HCT116 (cell line): ENCODE measurements at regions not wholly inside any gene's neighbourhood (a gene's known extent, or its start where the extent isn't known, plus 50 kb on each side); places are given as distances from the start of the nearest gene placed in this dataset.

Experiments
- CBX3 ChIP-seq: IDR thresholded peaks from 2 replicates; pipeline ENCODE4 v1.6.1; 2012; ENCODE audit warnings: low read depth
- EZH2 ChIP-seq: fragments of 200-600 bp; sonication (generic); IDR thresholded peaks from 2 replicates; pipeline ENCODE4 v1.6.1; 2017; ENCODE audit warnings: antibody characterized with exemption, mixed run types
- EZH2phosphoT487 ChIP-seq: fragments of 200-600 bp; IDR thresholded peaks from 2 replicates; pipeline ENCODE4 v1.6.1; 2018; ENCODE audit warnings: antibody characterized with exemption, borderline replicate concordance
- POLR2A ChIP-seq: IDR thresholded peaks from 2 replicates; pipeline ENCODE4 v1.7.0; 2011; ENCODE audit warnings: borderline replicate concordance; ENCODE audit not compliant: insufficient read depth, insufficient read length; ENCODE audit errors: extremely low read depth
- SIN3A ChIP-seq: IDR thresholded peaks from 2 replicates; pipeline ENCODE4 v1.6.1; 2012; ENCODE audit warnings: low read depth
- SP1 ChIP-seq: IDR thresholded peaks from 2 replicates; pipeline ENCODE4 v1.6.1; 2012; ENCODE audit warnings: low read depth
- ZNF274 ChIP-seq: fragments of 200-500 bp; sonication (Bioruptor generic); IDR thresholded peaks from 2 replicates; pipeline ENCODE4 v1.6.1; 2014; ENCODE audit warnings: mild to moderate bottlenecking, low read depth, low read length, inconsistent platforms
- TF ChIP-seq, protein P1 (sequence below), 3 experiments: fragments of 200-600 bp in 1 of 3; sonication (generic) in 1 of 3; IDR thresholded peaks in 2 of 3; conservative IDR thresholded peaks in 1 of 3; 2 replicates each; pipeline ENCODE4 v1.5.1; 2012 to 2017; ENCODE audit warnings: low read depth in 2 of 3, low read length in 2 of 3, antibody characterized with exemption in 1 of 3, borderline replicate concordance in 1 of 3, control low read depth in 1 of 3, mild to moderate bottlenecking in 1 of 3, mixed read lengths in 1 of 3, mixed run types in 1 of 3, moderate library complexity in 1 of 3; ENCODE audit not compliant: insufficient read depth in 1 of 3
- TF ChIP-seq, protein P2 (sequence below): IDR thresholded peaks from 2 replicates; pipeline ENCODE4 v1.6.1; 2011; ENCODE audit warnings: mild to moderate bottlenecking, low read length, moderate library complexity; ENCODE audit not compliant: insufficient replicate concordance; ENCODE audit errors: extremely low read depth
- TF ChIP-seq, protein P3 (sequence below): IDR thresholded peaks from 2 replicates; pipeline ENCODE4 v1.6.1; 2012
- TF ChIP-seq, protein P4 (sequence below): IDR thresholded peaks from 2 replicates; pipeline ENCODE4 v1.6.1; 2012; ENCODE audit warnings: low read depth

DNA sequence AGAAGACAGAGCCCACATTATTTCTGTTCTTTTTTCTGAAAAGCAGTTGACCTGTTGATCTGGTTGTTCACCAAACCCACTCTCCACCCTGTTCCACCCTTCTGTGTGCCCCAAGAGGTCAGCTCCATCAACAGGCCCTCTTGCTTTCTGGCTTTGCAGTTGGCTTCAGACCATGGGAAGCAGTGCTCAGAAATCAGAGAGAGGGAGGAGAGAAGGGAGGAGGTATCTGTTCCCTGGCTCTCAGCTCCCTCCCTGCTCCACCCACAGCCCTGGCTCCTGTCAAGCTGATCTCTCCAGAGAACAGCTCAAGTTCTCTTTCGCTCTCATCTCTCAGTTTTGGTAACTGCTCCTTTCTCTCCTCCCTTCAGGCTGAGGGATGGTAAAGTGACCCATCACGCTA is 144.2 kb upstream of the RAI14 start:
- TF ChIP-seq, protein P1, sequence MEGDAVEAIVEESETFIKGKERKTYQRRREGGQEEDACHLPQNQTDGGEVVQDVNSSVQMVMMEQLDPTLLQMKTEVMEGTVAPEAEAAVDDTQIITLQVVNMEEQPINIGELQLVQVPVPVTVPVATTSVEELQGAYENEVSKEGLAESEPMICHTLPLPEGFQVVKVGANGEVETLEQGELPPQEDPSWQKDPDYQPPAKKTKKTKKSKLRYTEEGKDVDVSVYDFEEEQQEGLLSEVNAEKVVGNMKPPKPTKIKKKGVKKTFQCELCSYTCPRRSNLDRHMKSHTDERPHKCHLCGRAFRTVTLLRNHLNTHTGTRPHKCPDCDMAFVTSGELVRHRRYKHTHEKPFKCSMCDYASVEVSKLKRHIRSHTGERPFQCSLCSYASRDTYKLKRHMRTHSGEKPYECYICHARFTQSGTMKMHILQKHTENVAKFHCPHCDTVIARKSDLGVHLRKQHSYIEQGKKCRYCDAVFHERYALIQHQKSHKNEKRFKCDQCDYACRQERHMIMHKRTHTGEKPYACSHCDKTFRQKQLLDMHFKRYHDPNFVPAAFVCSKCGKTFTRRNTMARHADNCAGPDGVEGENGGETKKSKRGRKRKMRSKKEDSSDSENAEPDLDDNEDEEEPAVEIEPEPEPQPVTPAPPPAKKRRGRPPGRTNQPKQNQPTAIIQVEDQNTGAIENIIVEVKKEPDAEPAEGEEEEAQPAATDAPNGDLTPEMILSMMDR (IDR thresholded peaks at IDR 0.05 in 2 of 3, conservative IDR thresholded peaks at IDR 0.05 in 1 of 3; ENCODE audit: borderline replicate concordance in 1 of 3, insufficient read depth in 1 of 3, low read depth in 2 of 3, low read length in 2 of 3), result no peak
- TF ChIP-seq SP1 (no peak), EZH2 (no peak), CBX3 (no peak), SIN3A (no peak), POLR2A (no peak), ZNF274 (no peak), EZH2phosphoT487 (no peak)
- TF ChIP-seq, protein P2, sequence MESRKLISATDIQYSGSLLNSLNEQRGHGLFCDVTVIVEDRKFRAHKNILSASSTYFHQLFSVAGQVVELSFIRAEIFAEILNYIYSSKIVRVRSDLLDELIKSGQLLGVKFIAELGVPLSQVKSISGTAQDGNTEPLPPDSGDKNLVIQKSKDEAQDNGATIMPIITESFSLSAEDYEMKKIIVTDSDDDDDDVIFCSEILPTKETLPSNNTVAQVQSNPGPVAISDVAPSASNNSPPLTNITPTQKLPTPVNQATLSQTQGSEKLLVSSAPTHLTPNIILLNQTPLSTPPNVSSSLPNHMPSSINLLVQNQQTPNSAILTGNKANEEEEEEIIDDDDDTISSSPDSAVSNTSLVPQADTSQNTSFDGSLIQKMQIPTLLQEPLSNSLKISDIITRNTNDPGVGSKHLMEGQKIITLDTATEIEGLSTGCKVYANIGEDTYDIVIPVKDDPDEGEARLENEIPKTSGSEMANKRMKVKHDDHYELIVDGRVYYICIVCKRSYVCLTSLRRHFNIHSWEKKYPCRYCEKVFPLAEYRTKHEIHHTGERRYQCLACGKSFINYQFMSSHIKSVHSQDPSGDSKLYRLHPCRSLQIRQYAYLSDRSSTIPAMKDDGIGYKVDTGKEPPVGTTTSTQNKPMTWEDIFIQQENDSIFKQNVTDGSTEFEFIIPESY, result no peak
- TF ChIP-seq, protein P3, sequence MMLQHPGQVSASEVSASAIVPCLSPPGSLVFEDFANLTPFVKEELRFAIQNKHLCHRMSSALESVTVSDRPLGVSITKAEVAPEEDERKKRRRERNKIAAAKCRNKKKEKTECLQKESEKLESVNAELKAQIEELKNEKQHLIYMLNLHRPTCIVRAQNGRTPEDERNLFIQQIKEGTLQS, result no peak
- TF ChIP-seq, protein P4, sequence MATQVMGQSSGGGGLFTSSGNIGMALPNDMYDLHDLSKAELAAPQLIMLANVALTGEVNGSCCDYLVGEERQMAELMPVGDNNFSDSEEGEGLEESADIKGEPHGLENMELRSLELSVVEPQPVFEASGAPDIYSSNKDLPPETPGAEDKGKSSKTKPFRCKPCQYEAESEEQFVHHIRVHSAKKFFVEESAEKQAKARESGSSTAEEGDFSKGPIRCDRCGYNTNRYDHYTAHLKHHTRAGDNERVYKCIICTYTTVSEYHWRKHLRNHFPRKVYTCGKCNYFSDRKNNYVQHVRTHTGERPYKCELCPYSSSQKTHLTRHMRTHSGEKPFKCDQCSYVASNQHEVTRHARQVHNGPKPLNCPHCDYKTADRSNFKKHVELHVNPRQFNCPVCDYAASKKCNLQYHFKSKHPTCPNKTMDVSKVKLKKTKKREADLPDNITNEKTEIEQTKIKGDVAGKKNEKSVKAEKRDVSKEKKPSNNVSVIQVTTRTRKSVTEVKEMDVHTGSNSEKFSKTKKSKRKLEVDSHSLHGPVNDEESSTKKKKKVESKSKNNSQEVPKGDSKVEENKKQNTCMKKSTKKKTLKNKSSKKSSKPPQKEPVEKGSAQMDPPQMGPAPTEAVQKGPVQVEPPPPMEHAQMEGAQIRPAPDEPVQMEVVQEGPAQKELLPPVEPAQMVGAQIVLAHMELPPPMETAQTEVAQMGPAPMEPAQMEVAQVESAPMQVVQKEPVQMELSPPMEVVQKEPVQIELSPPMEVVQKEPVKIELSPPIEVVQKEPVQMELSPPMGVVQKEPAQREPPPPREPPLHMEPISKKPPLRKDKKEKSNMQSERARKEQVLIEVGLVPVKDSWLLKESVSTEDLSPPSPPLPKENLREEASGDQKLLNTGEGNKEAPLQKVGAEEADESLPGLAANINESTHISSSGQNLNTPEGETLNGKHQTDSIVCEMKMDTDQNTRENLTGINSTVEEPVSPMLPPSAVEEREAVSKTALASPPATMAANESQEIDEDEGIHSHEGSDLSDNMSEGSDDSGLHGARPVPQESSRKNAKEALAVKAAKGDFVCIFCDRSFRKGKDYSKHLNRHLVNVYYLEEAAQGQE, result no peak
